Right atrium auricular region (tissue), 2 donors: ENCODE measurements at regions not wholly inside any gene's neighbourhood (a gene's known extent, or its start where the extent isn't known, plus 50 kb on each side); places are given as distances from the start of the nearest gene placed in this dataset.

Experiments
- DNase-seq: peaks from one replicate; pipeline ENCODE4 v3.0.0-alpha.2; 2019; ENCODE audit warnings: low spot score
- H3K27ac ChIP-seq, 2 donors: fragments of 200-600 bp; sonication (generic); 1 replicate in 1 of 2; 2 replicates in 1 of 2; pipeline ENCODE4 v1.5.1; 2016 to 2019
- H3K27me3 ChIP-seq, 2 donors: fragments of 200-600 bp; sonication (generic); one replicate each; pipeline versions ENCODE4 v1.5.1 to v1.6.0; 2017 to 2019
- H3K36me3 ChIP-seq: fragments of 200-600 bp; sonication (generic); one replicate; pipeline ENCODE4 v1.5.1; 2016
- H3K4me1 ChIP-seq, 2 donors: fragments of 200-600 bp; sonication (generic); one replicate each; pipeline versions ENCODE4 v1.5.1 to v1.6.0; 2017 to 2019
- H3K4me3 ChIP-seq, 2 donors: fragments of 200-600 bp; sonication (generic); 1 replicate in 1 of 2; 2 replicates in 1 of 2; pipeline ENCODE4 v1.5.1; 2017 to 2019; ENCODE audit warnings: mild to moderate bottlenecking in 1 of 2, moderate library complexity in 1 of 2
- H3K9me3 ChIP-seq, 2 donors: fragments of 200-600 bp; sonication (generic); one replicate each; pipeline ENCODE4 v1.5.1; 2019
- TF ChIP-seq, protein P1 (sequence below), 2 donors: fragments of 200-600 bp; sonication (generic); IDR thresholded peaks; one replicate each; pipeline ENCODE4 v1.5.1; 2019; ENCODE audit warnings: antibody characterized with exemption in 2 of 2

DNA sequence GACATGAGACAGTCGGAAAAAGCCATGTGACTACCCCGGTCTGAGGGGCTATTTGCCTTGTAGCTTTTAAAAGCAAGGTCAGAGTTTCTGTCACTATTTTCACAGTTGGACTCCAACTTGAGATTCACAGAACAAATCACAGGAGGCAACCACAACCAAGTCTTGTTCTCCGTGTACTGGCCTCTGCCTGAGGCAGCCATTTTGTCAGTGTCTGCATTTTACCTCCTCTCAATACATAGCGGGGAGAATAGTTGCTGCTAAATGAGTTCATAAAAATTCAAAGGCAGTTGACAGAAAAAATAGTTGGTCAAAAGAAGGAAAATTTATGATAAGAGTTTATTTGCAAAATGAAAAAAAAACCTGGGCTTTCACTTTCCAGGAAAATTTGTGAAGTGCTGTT, 501.4 kb downstream of the CCDC85A start:
- no peaks in the 10 kb centered on the region for H3K27me3 ChIP-seq
- no peak overlapping the region for H3K27ac ChIP-seq
- H3K4me1 ChIP-seq, result no peaks in the 10 kb centered on the region
- H3K9me3 ChIP-seq, result no peaks in the 10 kb centered on the region
- DNase-seq, result no peak
- H3K36me3 ChIP-seq, result no peaks in the 10 kb centered on the region
- TF ChIP-seq, protein P1, sequence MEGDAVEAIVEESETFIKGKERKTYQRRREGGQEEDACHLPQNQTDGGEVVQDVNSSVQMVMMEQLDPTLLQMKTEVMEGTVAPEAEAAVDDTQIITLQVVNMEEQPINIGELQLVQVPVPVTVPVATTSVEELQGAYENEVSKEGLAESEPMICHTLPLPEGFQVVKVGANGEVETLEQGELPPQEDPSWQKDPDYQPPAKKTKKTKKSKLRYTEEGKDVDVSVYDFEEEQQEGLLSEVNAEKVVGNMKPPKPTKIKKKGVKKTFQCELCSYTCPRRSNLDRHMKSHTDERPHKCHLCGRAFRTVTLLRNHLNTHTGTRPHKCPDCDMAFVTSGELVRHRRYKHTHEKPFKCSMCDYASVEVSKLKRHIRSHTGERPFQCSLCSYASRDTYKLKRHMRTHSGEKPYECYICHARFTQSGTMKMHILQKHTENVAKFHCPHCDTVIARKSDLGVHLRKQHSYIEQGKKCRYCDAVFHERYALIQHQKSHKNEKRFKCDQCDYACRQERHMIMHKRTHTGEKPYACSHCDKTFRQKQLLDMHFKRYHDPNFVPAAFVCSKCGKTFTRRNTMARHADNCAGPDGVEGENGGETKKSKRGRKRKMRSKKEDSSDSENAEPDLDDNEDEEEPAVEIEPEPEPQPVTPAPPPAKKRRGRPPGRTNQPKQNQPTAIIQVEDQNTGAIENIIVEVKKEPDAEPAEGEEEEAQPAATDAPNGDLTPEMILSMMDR (IDR thresholded peaks at IDR 0.05), result no peak
- H3K4me3 ChIP-seq, result no peak overlapping the region

DNA sequence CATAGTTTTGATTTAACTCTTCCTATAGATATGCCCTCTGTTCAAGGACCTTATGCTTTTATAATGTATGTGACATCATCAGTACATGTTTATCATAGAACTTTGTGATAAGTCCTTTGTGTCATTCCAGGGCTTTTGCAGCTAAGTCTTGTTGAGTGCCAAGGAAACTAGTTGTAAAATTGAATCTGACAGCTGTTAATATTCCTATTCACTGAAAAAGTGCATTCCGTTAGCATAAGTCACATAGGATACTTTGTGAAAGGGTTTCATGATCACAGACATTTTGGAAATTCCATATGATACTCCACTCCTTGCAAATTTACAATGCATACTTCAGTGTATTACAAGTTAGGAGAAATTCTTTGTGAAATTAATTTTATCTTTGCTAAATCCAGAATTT, 503.4 kb downstream of the CCDC85A start:
- H3K9me3 ChIP-seq, result no peaks in the 10 kb centered on the region
- H3K36me3 ChIP-seq, result no peaks in the 10 kb centered on the region
- no peak overlapping the region for H3K4me3 ChIP-seq
- TF ChIP-seq, protein P1 (IDR thresholded peaks at IDR 0.05), result no peak
- no peaks in the 10 kb centered on the region for H3K27me3 ChIP-seq
- no peak overlapping the region for H3K27ac ChIP-seq
- DNase-seq, result no peak
- no peaks in the 10 kb centered on the region for H3K4me1 ChIP-seq

DNA sequence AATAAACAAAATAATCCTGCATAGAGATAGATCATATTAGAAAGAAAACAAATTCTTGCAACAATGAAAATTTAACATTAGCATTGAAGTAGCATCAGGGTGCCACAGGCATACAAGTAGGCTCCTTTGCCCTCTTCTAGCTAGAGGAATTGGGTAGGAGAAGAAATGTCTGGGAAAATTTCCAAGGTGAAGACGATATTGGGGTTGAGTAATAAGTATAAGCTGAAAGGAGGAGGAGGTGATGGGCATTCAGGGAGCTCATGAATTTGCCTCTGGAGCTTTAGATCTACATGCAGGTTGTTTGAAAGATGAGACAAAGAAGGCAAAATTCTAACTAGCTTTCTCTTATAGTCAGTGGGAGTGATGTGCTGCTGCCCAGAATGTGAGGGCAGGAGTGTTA, 504.9 kb downstream of the CCDC85A start:
- TF ChIP-seq, protein P1 (IDR thresholded peaks at IDR 0.05), result no peak
- Histone ChIP-seq H3K36me3 (no peaks in the 10 kb centered on the region), H3K4me1 (no peaks in the 10 kb centered on the region), H3K4me3 (no peak overlapping the region), H3K27ac (no peak overlapping the region), H3K27me3 (no peaks in the 10 kb centered on the region), H3K9me3 (no peaks in the 10 kb centered on the region)
- DNase-seq, result no peak

DNA sequence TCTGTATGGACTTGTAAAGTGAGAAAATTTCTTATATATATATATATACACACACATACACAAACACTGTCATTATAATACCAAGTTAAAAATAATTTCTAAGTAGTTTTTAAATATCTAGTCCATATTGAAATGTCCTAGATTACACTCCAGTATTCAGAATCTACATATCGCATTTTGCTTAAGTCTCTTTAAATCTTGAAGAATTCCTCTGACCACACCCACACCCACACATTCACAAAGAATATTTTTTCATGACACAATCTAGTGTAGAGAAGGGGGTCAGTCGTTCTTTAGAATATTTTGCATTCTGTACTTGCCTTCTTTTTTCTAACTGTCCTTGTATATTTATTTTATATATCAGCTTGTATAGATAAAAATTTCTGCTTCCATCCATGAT, 509.7 kb downstream of the CCDC85A start:
- no peaks in the 10 kb centered on the region for H3K27me3 ChIP-seq
- no peak overlapping the region for H3K4me3 ChIP-seq
- TF ChIP-seq, protein P1 (IDR thresholded peaks at IDR 0.05), result no peak
- DNase-seq, result no peak
- no peaks in the 10 kb centered on the region for H3K36me3 ChIP-seq
- peaks cover 0 to 11% of the 10 kb centered on the region in 2 donors for H3K9me3 ChIP-seq
- H3K4me1 ChIP-seq, result no peaks in the 10 kb centered on the region
- no peak overlapping the region for H3K27ac ChIP-seq

DNA sequence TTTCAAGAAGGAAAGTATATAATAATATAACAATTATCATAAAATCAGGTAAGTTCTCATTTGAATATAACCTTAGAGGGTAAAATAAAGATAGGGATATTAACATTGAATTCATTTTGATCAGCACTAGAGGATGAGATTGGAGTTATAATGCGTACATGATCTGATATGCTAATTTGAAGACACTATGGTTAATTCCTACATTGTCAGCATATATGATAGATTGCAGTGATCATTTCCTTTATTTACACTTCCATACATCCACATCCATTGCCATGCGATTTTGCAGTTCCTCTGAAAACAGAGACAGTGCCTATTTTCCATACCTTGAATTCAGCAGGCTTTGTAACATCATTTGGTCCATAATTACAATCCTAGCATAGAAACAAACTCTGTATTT, 519.2 kb downstream of the CCDC85A start:
- no peaks in the 10 kb centered on the region for H3K27me3 ChIP-seq
- H3K27ac ChIP-seq, result no peak overlapping the region
- no peak for DNase-seq
- TF ChIP-seq, protein P1 (IDR thresholded peaks at IDR 0.05), result no peak
- H3K4me3 ChIP-seq, result no peak overlapping the region
- no peaks in the 10 kb centered on the region for H3K36me3 ChIP-seq
- H3K4me1 ChIP-seq, result no peaks in the 10 kb centered on the region
- peaks cover 0 to 20% of the 10 kb centered on the region in 2 donors for H3K9me3 ChIP-seq

DNA sequence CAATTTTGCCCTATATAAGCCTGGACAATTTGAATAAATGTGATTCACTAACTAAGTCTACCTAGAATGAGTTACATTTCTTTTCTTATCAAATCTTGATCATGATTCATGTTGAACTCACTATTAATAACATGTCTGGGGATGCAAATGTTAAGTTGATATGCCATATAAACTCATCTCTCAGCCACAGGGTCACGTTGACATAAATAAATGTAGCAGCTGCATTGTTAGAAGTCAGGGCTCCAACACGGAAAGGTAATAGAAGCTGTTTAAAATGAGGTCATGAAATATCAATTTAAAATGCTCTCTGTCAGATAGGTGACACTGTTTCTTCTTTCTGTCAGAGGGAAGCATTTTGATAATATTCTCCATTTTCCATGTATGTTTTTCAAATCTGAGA, 521.9 kb downstream of the CCDC85A start:
- H3K4me1 ChIP-seq, result no peaks in the 10 kb centered on the region
- no peak overlapping the region for H3K4me3 ChIP-seq
- no peaks in the 10 kb centered on the region for H3K27me3 ChIP-seq
- DNase-seq, result no peak
- no peak overlapping the region for H3K27ac ChIP-seq
- no peaks in the 10 kb centered on the region for H3K36me3 ChIP-seq
- TF ChIP-seq, protein P1 (IDR thresholded peaks at IDR 0.05), result no peak
- H3K9me3 ChIP-seq, result no peaks in the 10 kb centered on the region
